ENCODE measurements at regions not wholly inside any gene's neighbourhood (a gene's known extent, or its start where the extent isn't known, plus 50 kb on each side); places are given as distances from the start of the nearest gene placed in this dataset.

DNA sequence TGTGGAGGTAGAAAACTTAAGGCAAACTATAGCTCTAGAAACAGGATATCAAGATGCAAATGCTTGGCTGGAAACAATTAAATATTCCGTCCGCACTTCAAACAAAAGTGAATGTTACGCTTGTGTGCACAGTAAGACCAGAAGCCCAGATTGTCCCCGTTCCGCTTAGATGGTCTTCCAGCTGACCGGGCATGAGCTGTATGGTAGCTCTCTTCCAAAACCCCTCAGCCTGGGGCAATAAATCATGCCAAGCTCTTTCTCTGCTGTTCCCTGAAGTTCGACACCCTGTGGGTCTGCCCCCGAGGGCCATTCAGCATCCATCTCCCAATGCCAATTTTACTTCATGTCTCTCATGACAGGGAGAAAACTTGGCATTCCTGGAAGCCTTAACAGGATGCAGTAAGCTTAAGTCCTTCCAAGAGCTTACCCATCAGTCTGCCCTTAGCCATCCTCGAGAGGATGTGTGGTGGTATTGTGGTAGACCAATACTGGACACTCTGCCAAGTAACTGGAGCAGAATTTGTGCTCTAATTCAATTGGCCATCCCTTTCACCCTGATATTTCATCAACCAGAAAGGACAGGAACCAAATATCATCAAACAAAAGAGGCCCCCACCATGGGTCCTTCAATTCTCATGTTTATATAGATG is 70.7 kb upstream of the RANBP6 start:
- TF ChIP-seq, protein P1, sequence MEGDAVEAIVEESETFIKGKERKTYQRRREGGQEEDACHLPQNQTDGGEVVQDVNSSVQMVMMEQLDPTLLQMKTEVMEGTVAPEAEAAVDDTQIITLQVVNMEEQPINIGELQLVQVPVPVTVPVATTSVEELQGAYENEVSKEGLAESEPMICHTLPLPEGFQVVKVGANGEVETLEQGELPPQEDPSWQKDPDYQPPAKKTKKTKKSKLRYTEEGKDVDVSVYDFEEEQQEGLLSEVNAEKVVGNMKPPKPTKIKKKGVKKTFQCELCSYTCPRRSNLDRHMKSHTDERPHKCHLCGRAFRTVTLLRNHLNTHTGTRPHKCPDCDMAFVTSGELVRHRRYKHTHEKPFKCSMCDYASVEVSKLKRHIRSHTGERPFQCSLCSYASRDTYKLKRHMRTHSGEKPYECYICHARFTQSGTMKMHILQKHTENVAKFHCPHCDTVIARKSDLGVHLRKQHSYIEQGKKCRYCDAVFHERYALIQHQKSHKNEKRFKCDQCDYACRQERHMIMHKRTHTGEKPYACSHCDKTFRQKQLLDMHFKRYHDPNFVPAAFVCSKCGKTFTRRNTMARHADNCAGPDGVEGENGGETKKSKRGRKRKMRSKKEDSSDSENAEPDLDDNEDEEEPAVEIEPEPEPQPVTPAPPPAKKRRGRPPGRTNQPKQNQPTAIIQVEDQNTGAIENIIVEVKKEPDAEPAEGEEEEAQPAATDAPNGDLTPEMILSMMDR (conservative IDR thresholded peaks at IDR 0.05; ENCODE audit: low read depth, low read length): no peak
- TF ChIP-seq EZH2 (IDR thresholded peaks at IDR 0.05; ENCODE audit: borderline replicate concordance, low read depth, low read length, poor library complexity, severe bottlenecking): no peak

Measured in A673 (cell line).